Sigmoid colon (tissue), 4 donors: ENCODE measurements at regions not wholly inside any gene's neighbourhood (a gene's known extent, or its start where the extent isn't known, plus 50 kb on each side); places are given as distances from the start of the nearest gene placed in this dataset.

Experiments
- CTCF ChIP-seq, 4 experiments: fragments of 450-650 bp in 3 of 4; fragments of 200-600 bp in 1 of 4; IDR thresholded peaks; one replicate each; pipeline ENCODE4 v1.5.1; 2016 to 2019; ENCODE audit warnings: antibody characterized with exemption in 4 of 4, mild to moderate bottlenecking in 3 of 4, moderate library complexity in 2 of 4
- POLR2AphosphoS5 ChIP-seq, 4 donors: sonication (generic); formaldehyde crosslinking; IDR thresholded peaks; one replicate each; pipeline ENCODE4 v1.6.1; 2017; ENCODE audit warnings: antibody characterized with exemption in 4 of 4

- TF ChIP-seq POLR2AphosphoS5 (IDR thresholded peaks at IDR 0.05): no peak
- no peak for TF ChIP-seq CTCF (IDR thresholded peaks at IDR 0.05)
Measured at GRCh38 chr15:91424001-91424400, 323.9 kb downstream of the SV2B start.
